ENCODE measurements at regions not wholly inside any gene's neighbourhood (a gene's known extent, or its start where the extent isn't known, plus 50 kb on each side); places are given as distances from the start of the nearest gene placed in this dataset.

DNA sequence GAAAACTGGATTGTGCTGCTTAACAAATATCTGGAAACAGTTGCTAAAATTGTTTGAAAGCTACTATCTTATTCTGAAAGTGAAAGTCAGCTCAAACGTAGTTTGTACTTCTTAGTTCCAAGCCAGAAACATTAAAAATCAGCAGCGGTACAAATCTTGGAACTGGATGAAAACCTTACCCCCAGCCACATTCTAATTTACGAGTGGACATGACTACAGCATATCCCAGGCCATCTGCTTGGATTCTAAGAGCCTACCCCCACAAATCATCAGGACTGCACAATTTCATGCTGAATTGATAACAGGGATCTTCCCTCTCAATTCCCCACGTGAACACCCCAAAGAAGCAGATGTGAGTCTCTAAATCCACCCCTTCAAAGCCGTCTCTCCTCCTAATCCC, 158.7 kb upstream of the NCKAP5 start:
- Mint-ChIP-seq H3K36me3 (ENCODE audit: low read depth) (no peaks in the 10 kb centered on the region), H3K27ac (no peak overlapping the region), H3K9me3 (no peaks in the 10 kb centered on the region), H3K27me3 (ENCODE audit: low read depth, poor library complexity) (peaks cover 3% of the 10 kb centered on the region), H3K4me3 (no peak overlapping the region), H3K4me1 (no peaks in the 10 kb centered on the region)
- no peak for DNase-seq
- TF ChIP-seq, protein P1, sequence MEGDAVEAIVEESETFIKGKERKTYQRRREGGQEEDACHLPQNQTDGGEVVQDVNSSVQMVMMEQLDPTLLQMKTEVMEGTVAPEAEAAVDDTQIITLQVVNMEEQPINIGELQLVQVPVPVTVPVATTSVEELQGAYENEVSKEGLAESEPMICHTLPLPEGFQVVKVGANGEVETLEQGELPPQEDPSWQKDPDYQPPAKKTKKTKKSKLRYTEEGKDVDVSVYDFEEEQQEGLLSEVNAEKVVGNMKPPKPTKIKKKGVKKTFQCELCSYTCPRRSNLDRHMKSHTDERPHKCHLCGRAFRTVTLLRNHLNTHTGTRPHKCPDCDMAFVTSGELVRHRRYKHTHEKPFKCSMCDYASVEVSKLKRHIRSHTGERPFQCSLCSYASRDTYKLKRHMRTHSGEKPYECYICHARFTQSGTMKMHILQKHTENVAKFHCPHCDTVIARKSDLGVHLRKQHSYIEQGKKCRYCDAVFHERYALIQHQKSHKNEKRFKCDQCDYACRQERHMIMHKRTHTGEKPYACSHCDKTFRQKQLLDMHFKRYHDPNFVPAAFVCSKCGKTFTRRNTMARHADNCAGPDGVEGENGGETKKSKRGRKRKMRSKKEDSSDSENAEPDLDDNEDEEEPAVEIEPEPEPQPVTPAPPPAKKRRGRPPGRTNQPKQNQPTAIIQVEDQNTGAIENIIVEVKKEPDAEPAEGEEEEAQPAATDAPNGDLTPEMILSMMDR (IDR thresholded peaks at IDR 0.05), result no peak

DNA sequence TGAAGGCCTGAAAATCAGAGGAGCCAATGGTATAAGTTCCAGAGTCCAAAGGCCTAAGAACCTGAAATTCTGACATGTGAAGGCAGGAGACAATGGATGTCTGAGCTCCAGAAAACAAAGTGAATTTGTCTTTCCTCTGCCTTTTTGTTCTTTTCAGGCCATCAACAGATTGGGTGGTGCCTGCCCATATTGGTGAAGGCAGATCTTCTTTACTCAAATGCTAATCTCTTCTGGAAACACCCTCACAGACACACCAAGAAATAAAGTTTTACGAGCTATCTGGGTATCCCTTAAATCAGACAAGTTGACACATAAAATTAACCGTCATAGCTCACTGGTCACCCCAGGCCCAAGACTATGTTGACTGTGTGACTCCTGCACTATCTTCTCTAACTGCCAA, 163.8 kb upstream of the NCKAP5 start:
- peaks cover 3% of the 10 kb centered on the region for H3K27me3 Mint-ChIP-seq (ENCODE audit: low read depth, poor library complexity)
- H3K36me3 Mint-ChIP-seq (ENCODE audit: low read depth), result no peaks in the 10 kb centered on the region
- TF ChIP-seq, protein P1 (IDR thresholded peaks at IDR 0.05), result no peak
- no peak for DNase-seq
- peaks cover 10% of the 10 kb centered on the region for H3K4me1 Mint-ChIP-seq
- H3K9me3 Mint-ChIP-seq, result no peaks in the 10 kb centered on the region
- H3K4me3 Mint-ChIP-seq, result no peak overlapping the region
- no peak overlapping the region for H3K27ac Mint-ChIP-seq

DNA sequence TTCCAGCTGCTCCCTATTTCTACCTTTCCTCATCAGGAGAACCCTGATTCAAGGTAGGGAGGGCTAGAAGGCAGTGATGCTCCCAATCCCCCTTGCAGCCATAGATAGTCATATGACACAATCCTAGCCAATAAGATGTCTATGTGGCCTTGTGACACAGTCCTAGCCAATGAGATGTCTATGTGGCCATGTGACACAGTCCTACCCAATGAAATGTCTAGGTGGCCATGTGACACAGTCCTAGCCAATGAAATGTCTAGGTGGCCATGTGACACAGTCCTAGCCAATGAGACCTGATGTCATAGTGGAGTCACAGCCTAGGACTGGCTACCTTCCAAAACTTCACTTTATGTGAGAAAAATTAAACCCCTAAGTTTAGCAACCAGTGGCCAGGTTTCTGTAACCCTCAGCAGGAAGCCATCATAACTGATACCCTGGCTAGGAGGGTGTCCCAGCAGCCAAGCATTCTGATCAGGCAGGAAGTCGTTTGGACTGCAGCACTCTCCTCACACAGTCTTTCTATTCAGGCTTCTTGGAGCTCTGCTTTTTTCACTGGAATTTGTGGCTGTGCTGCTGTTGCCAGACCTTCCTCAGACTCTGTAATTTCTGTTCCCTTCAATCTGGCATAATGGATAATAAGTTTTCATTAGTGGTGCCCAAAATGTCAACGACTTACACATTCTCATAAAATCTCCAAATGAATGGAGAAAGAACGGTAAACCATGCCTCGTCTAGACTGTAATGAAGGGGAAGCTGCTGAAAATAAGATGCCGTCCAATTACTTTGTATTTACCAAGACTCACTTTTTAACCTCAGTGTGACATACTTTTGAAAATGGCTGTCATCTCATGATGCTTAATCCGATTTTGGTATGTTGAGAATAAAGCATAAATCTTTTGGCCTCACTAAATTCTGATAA, 165.0 kb upstream of the NCKAP5 start:
- H3K27ac Mint-ChIP-seq, result no peak overlapping the region
- H3K36me3 Mint-ChIP-seq (ENCODE audit: low read depth), result no peaks in the 10 kb centered on the region
- TF ChIP-seq, protein P1 (IDR thresholded peaks at IDR 0.05), result no peak
- peaks cover 3% of the 10 kb centered on the region for H3K27me3 Mint-ChIP-seq (ENCODE audit: low read depth, poor library complexity)
- no peaks in the 10 kb centered on the region for H3K9me3 Mint-ChIP-seq
- no peak overlapping the region for H3K4me3 Mint-ChIP-seq
- no peak for DNase-seq
- H3K4me1 Mint-ChIP-seq, result peaks cover 18% of the 10 kb centered on the region

DNA sequence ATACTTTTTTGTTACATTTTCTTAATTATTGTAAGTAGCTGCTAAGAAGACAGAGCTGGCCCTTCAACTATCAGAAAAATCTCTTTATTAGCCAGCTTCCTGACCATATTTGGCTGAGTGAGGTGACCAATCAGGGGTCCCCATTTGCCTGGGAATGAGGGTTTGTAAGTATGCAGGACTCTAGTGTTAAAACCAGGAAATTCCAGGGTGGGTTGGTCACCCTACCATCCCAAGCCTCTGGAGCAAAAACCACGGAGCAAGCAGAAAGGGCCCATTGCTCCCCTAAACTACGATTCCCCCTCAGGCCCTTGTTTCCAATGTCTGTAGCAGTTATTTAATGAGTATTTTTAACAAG, 165.6 kb upstream of the NCKAP5 start:
- Mint-ChIP-seq H3K9me3 (no peaks in the 10 kb centered on the region), H3K27ac (no peak overlapping the region), H3K27me3 (ENCODE audit: low read depth, poor library complexity) (peaks cover 3% of the 10 kb centered on the region), H3K36me3 (ENCODE audit: low read depth) (no peaks in the 10 kb centered on the region), H3K4me3 (no peak overlapping the region), H3K4me1 (peaks cover 18% of the 10 kb centered on the region)
- DNase-seq, result no peak
- TF ChIP-seq, protein P1 (IDR thresholded peaks at IDR 0.05), result no peak

DNA sequence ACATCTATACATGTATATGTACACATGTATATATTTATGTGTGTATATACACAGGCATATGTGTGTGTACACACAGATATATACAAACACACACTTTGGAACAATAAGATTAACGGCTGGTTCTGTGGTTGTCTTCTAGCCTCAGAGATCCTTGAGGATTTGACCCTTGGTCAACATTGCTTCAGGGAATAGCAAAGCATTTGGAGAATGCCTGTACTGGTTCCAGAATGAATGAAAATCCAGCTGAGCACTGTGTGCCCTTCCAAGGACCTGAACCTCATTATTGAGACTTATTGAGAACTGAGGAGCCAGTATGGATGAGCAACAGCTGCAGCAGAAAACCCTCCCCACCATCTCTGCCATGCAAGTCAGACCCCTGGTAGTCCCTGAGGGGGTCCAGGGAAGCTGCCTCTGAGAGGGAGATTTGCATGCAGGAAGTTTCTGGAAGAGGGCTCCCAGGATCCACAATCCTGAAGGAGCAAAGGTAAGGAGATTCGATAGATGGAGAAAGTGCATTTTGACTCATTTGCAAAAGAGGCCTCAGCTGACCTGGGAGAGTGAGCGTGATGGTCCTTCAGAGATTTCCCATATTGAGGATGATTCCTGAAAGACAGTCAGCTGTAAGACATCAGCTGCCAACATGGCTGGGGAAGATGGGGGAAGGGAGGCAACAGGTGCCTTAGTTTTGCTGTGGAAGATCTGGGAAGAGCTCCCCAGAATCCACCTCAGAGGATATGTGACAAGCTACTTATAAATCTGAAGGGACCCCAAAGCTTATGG, 166.6 kb upstream of the NCKAP5 start:
- Mint-ChIP-seq H3K4me1 (peaks cover 18% of the 10 kb centered on the region), H3K9me3 (no peaks in the 10 kb centered on the region), H3K4me3 (no peak overlapping the region), H3K27me3 (ENCODE audit: low read depth, poor library complexity) (peaks cover 3% of the 10 kb centered on the region), H3K36me3 (ENCODE audit: low read depth) (no peaks in the 10 kb centered on the region), H3K27ac (no peak overlapping the region)
- TF ChIP-seq, protein P1 (IDR thresholded peaks at IDR 0.05), result no peak
- DNase-seq, result no peak
